A549 (cell line): ENCODE measurements at regions not wholly inside any gene's neighbourhood (a gene's known extent, or its start where the extent isn't known, plus 50 kb on each side); places are given as distances from the start of the nearest gene placed in this dataset.
A peak's percentile ranks its signal among the peaks of the same experiment; 100 is the strongest.

Experiments used
- ATAC-seq, 2 experiments: fragments of 200-7000 bp in 1 of 2; fragments of >200 bp in 1 of 2; cut with Nextera tagmentation in 1 of 2; cut with Tn5 transposase in 1 of 2; 3 replicates each; pipeline versions ENCODE4 v1.8.0 to v1.9.1; 2018 to 2020; ENCODE audit warnings: mild to moderate bottlenecking in 1 of 2, moderate library complexity in 1 of 2
- CTCF ChIA-PET: fragments of 300-600 bp; sonication (Branson Sonifier 250); formaldehyde crosslinking; extraction: SDS; loops from one replicate; lab custom pipeline; 2021; ENCODE audit warnings: antibody characterized with exemption, inconsistent platforms; lab: Yijun Ruan, JAX
- POLR2A ChIA-PET: fragments of 350-600 bp; formaldehyde crosslinking; extraction: SDS; loops from one replicate; lab custom pipeline; 2021; ENCODE audit warnings: antibody characterized with exemption, inconsistent platforms; lab: Yijun Ruan, JAX
- DNase-seq, 2 experiments: peaks; one replicate each; pipeline versions ENCODE4 v3.0.0 to v3.0.0-alpha.2; 2011 to 2016; ENCODE audit warnings: low read depth in 1 of 2, low spot score in 1 of 2
- FAIRE-seq: peaks from 2 replicates; lab custom pipeline; 2011; peaks lifted over from hg19 to GRCh38; lab: Jason Lieb, UNC
- H3K27ac ChIP-seq, 2 experiments: fragments of >200 bp; sonication (Bioruptor Twin); formaldehyde crosslinking; 3 replicates each; pipeline ENCODE4 v1.5.1; 2016 to 2017
- H3K4me1 ChIP-seq: fragments of >200 bp; sonication (Bioruptor Twin); formaldehyde crosslinking; 3 replicates; pipeline ENCODE4 v1.6.1; 2016
- H3K4me2 ChIP-seq: fragments of >200 bp; sonication (Bioruptor Twin); formaldehyde crosslinking; 3 replicates; pipeline ENCODE4 v1.6.1; 2016
- H3K4me3 ChIP-seq: fragments of >200 bp; sonication (Bioruptor Twin); formaldehyde crosslinking; 3 replicates; pipeline ENCODE4 v1.5.1; 2016
- H3K9me3 ChIP-seq: fragments of >200 bp; sonication (Bioruptor Twin); formaldehyde crosslinking; 3 replicates; pipeline ENCODE4 v1.6.1; 2016
- ATOH8 ChIP-seq: fragments of 250-450 bp; sonication (Bioruptor Pico); IDR thresholded peaks from 2 replicates; pipeline ENCODE4 v1.5.0; 2020; ENCODE audit warnings: low read depth, mild to moderate bottlenecking, moderate library complexity
- CBX2 ChIP-seq: fragments of 200-600 bp; sonication (generic); IDR thresholded peaks from 2 replicates; pipeline ENCODE4 v1.6.1; 2016; ENCODE audit warnings: low read depth, mild to moderate bottlenecking, borderline replicate concordance
- CTCF ChIP-seq: fragments of >200 bp; sonication (Bioruptor Twin); formaldehyde crosslinking; IDR thresholded peaks from 3 replicates; pipeline ENCODE4 v1.5.1; 2016
- E2F6 ChIP-seq: IDR thresholded peaks from 2 replicates; pipeline ENCODE4 v1.6.1; 2012; ENCODE audit warnings: low read depth, borderline replicate concordance
- ELK1 ChIP-seq: fragments of 150-350 bp; IDR thresholded peaks from 2 replicates; pipeline ENCODE4 v1.6.1; 2014; ENCODE audit warnings: low read depth, mild to moderate bottlenecking, low read length
- FOSL2 ChIP-seq, 2 experiments: fragments of 450-650 bp in 1 of 2; fragments of >200 bp in 1 of 2; sonication (Bioruptor Twin) in 1 of 2; formaldehyde crosslinking; IDR thresholded peaks; 2 replicates each; pipeline versions ENCODE4 v1.5.0 to v1.6.1; 2016 to 2020; ENCODE audit warnings: mild to moderate bottlenecking in 1 of 2, moderate library complexity in 1 of 2
- FOXS1 ChIP-seq: fragments of 250-450 bp; sonication (Bioruptor Pico); IDR thresholded peaks from 2 replicates; pipeline ENCODE4 v1.5.0; 2020; ENCODE audit warnings: mild to moderate bottlenecking, moderate library complexity
- HMGXB4 ChIP-seq: fragments of 250-450 bp; sonication (Bioruptor Pico); IDR thresholded peaks from 2 replicates; pipeline ENCODE4 v1.5.0; 2021; ENCODE audit warnings: mild to moderate bottlenecking, moderate library complexity, borderline replicate concordance
- HOXA7 ChIP-seq: fragments of 250-450 bp; sonication (Bioruptor Pico); IDR thresholded peaks from 2 replicates; pipeline ENCODE4 v1.5.0; 2020; ENCODE audit warnings: mild to moderate bottlenecking, moderate library complexity
- HOXB13 ChIP-seq: fragments of 250-450 bp; sonication (Bioruptor Pico); IDR thresholded peaks from 2 replicates; pipeline ENCODE4 v1.5.0; 2020; ENCODE audit warnings: low read depth, mild to moderate bottlenecking, moderate library complexity
- MAFK ChIP-seq: fragments of 450-650 bp; IDR thresholded peaks from 2 replicates; pipeline ENCODE4 v1.6.1; 2014; ENCODE audit not compliant: partially characterized antibody
- MAX ChIP-seq: IDR thresholded peaks from 2 replicates; pipeline ENCODE4 v1.6.1; 2012
- MAZ ChIP-seq: fragments of 150-350 bp; IDR thresholded peaks from 2 replicates; pipeline ENCODE4 v1.6.1; 2014; ENCODE audit warnings: antibody characterized with exemption, low read depth, low read length, borderline replicate concordance
- NFE2L2 ChIP-seq: fragments of 150-350 bp; conservative IDR thresholded peaks from 2 replicates; pipeline ENCODE4 v1.6.1; 2014; ENCODE audit warnings: low read length
- POLR2A ChIP-seq: IDR thresholded peaks from 2 replicates; pipeline ENCODE4 v1.6.1; 2012; ENCODE audit warnings: mild to moderate bottlenecking, low read length
- SMC3 ChIP-seq: fragments of >200 bp; sonication (Bioruptor Twin); formaldehyde crosslinking; IDR thresholded peaks from 3 replicates; pipeline ENCODE4 v1.6.1; 2018; ENCODE audit warnings: inconsistent platforms
- SREBF2 ChIP-seq: fragments of 450-650 bp; IDR thresholded peaks from 2 replicates; pipeline ENCODE4 v1.6.1; 2014; ENCODE audit warnings: mild to moderate bottlenecking, moderate library complexity
- USF2 ChIP-seq: fragments of 450-650 bp; IDR thresholded peaks from 2 replicates; pipeline ENCODE4 v1.6.1; 2014; ENCODE audit warnings: antibody characterized with exemption
- ZC3H11A ChIP-seq: fragments of 450-650 bp; IDR thresholded peaks from 2 replicates; pipeline ENCODE4 v1.6.1; 2014; ENCODE audit warnings: antibody characterized with exemption, mild to moderate bottlenecking
- ZNF302 ChIP-seq: fragments of 250-450 bp; sonication (Bioruptor Pico); IDR thresholded peaks from 2 replicates; pipeline ENCODE4 v1.9.0; 2021; ENCODE audit warnings: inconsistent platforms, mild to moderate bottlenecking, moderate library complexity
- WGBS: methylation state at CpG from one replicate; pipeline ENCODE4 v1.1.6; 2017; ENCODE audit errors: missing lambda C conversion rate; 5-methylcytosine and 5-hydroxymethylcytosine counted together

- H3K4me2 ChIP-seq, result no peak overlapping the region
- H3K4me1 ChIP-seq, result no peaks in the 10 kb centered on the region
- no peak overlapping the region for H3K27ac ChIP-seq
- ChIA-PET CTCF (no interaction called here), POLR2A (no interaction called here)
- 6% methylated on average over 3 of the region's 3 CpGs for WGBS
- no peak for TF ChIP-seq FOXS1 (CRISPR knock-in tag)
- TF ChIP-seq SREBF2, result no peak
- TF ChIP-seq E2F6, result no peak
- no peak for TF ChIP-seq MAZ
- TF ChIP-seq POLR2A, result no peak
- no peak for TF ChIP-seq CTCF
- TF ChIP-seq ELK1, result no peak
- no peak for TF ChIP-seq ZC3H11A
- no peak for TF ChIP-seq CBX2
- TF ChIP-seq HOXB13 (CRISPR knock-in tag), result no peak
- ATAC-seq (no peak), DNase-seq (no peak), FAIRE-seq (no peak)
- no peak overlapping the region for H3K4me3 ChIP-seq
- peaks cover 9% of the 10 kb centered on the region; the same call in 2 of the 3 replicates for H3K9me3 ChIP-seq
Observed at GRCh38 chr2:77629539-77629938, 107.4 kb upstream of the LRRTM4 start.

GRCh38 chr2:77631007-77631406, 108.8 kb upstream of the LRRTM4 start:
- no peak overlapping the region for H3K4me2 ChIP-seq
- FAIRE-seq (no peak), ATAC-seq (no peak), DNase-seq (no peak)
- no peaks in the 10 kb centered on the region for H3K4me1 ChIP-seq
- TF ChIP-seq HMGXB4, result no peak
- no peak for TF ChIP-seq ZNF302 (CRISPR knock-in tag)
- no peak for TF ChIP-seq ATOH8 (CRISPR knock-in tag)
- TF ChIP-seq MAFK, result peak; percentile 68
- TF ChIP-seq MAX, result no peak
- TF ChIP-seq NFE2L2, result peak; percentile 29; the same call in 1 of the 2 replicates
- no peak for TF ChIP-seq SMC3
- no peak for TF ChIP-seq ZC3H11A
- no peak for TF ChIP-seq USF2
- TF ChIP-seq FOSL2 (IDR thresholded peaks at IDR 0.05), result no peak
- no peak for TF ChIP-seq FOSL2 (CRISPR knock-in tag; IDR thresholded peaks at IDR 0.05)
- TF ChIP-seq E2F6, result no peak
- TF ChIP-seq HOXA7, result no peak
- no peak overlapping the region for H3K4me3 ChIP-seq
- H3K27ac ChIP-seq, result no peak overlapping the region
- CTCF ChIA-PET, result no interaction called here
- POLR2A ChIA-PET, result no interaction called here
- peaks cover 16% of the 10 kb centered on the region; the same call in 2 of the 3 replicates for H3K9me3 ChIP-seq
